Heart left ventricle (tissue), 13 donors: ENCODE measurements at regions not wholly inside any gene's neighbourhood (a gene's known extent, or its start where the extent isn't known, plus 50 kb on each side); places are given as distances from the start of the nearest gene placed in this dataset.

ENCODE experiments used
- CTCF ChIP-seq, 12 donors: fragments of 200-600 bp; sonication (generic) in 4 of 12; IDR thresholded peaks; one replicate each; pipeline versions ENCODE4 v1.5.0 to v1.8.0; 2018 to 2022; ENCODE audit warnings: antibody characterized with exemption in 12 of 12, mild to moderate bottlenecking in 5 of 12
- POLR2A ChIP-seq, 2 donors: fragments of 450-650 bp; IDR thresholded peaks; one replicate each; pipeline ENCODE4 v1.6.1; 2017; ENCODE audit warnings: antibody characterized with exemption in 2 of 2, mild to moderate bottlenecking in 2 of 2, moderate library complexity in 2 of 2
- donor health status: ischemic (EF 13 %, LVEDD 7.1; RV severe dilation, severe dysfunction).
- donor health status: DM: no; HTN: yes; CAD: no.
- donor health status: DM: no; HTN: no; CAD: no.
- donor health status: ischemic (EF 25% LVEDD 6.9; RV normal size, moderate dysfunction).
- donor health status: ischemic (EF 25% LVEDD 5.7; RV mildly dilated, moderate dysfunction).
- donor health status: ischemic (EF 35%, LVEDD 5.7; RV mildly dilated, moderate dysfunction).
- donor health status: nonischemic (EF 11% LVEDD 7.7; RV severe dilation, severe dysfunction).
- donor health status: DM: yes; HTN: yes; CAD: no.
- donor health status: PGD.
- donor health status: ischemic (EF 29% LVEDD 5.4; RV normal size, mild dysfunction).
- donor health status: nonischemic (EF 23%, LVEDD 6.1; RV moderate dilation, normal function).

- TF ChIP-seq POLR2A (IDR thresholded peaks at IDR 0.05) (no peak), CTCF (IDR thresholded peaks at IDR 0.05) (no peak)
Measured at GRCh38 chr4:153929675-153930074, 140.8 kb upstream of the SFRP2 start.
